HG03039 (cell line): ENCODE measurements at regions not wholly inside any gene's neighbourhood (a gene's known extent, or its start where the extent isn't known, plus 50 kb on each side); places are given as distances from the start of the nearest gene placed in this dataset.
A peak's percentile ranks its signal among the peaks of the same experiment; 100 is the strongest.

Experiments
- ATAC-seq: cut with Tn5 transposase; IDR thresholded peaks from one replicate; pipeline ENCODE4 v1.9.1; 2021; ENCODE audit warnings: mild to moderate bottlenecking, moderate library complexity; ENCODE audit not compliant: unreplicated experiment

GRCh38 chr2:76274160-76274559, 563.4 kb upstream of the GCFC2 start:
- ATAC-seq: no peak

GRCh38 chr2:76270096-76270710, 559.5 kb upstream of the GCFC2 start:
- no peak for ATAC-seq

- no peak for ATAC-seq
Measured at GRCh38 chr2:76268902-76269620, 558.3 kb upstream of the GCFC2 start.

- ATAC-seq: no peak
Measured at GRCh38 chr2:76268484-76268883, 557.8 kb upstream of the GCFC2 start.

GRCh38 chr2:76257802-76258201, 547.1 kb upstream of the GCFC2 start:
- ATAC-seq: no peak

- no peak for ATAC-seq
Measured at GRCh38 chr2:76256458-76257088, 545.9 kb upstream of the GCFC2 start.

- ATAC-seq: no peak
Measured at GRCh38 chr2:76252704-76253103, 542.0 kb upstream of the GCFC2 start.

GRCh38 chr2:76251342-76251741, 540.6 kb upstream of the GCFC2 start:
- ATAC-seq: no peak

GRCh38 chr2:76247006-76247405, 536.3 kb upstream of the GCFC2 start:
- no peak for ATAC-seq

- no peak for ATAC-seq
Measured at GRCh38 chr2:76211991-76212985, 501.6 kb upstream of the GCFC2 start.

- no peak for ATAC-seq
Measured at GRCh38 chr2:76210551-76210950, 499.8 kb upstream of the GCFC2 start.

GRCh38 chr2:76204048-76204447, 493.3 kb upstream of the GCFC2 start:
- ATAC-seq: no peak

- ATAC-seq: no peak
Measured at GRCh38 chr2:76202866-76203265, 492.2 kb upstream of the GCFC2 start.

GRCh38 chr2:76197842-76198448, 487.2 kb upstream of the GCFC2 start:
- ATAC-seq: peak; percentile 46

GRCh38 chr2:76197428-76197827, 486.7 kb upstream of the GCFC2 start:
- ATAC-seq: no peak

- no peak for ATAC-seq
Measured at GRCh38 chr2:76194031-76194775, 483.5 kb upstream of the GCFC2 start.

- no peak for ATAC-seq
Measured at GRCh38 chr2:76193089-76193488, 482.4 kb upstream of the GCFC2 start.

- ATAC-seq: no peak
Measured at GRCh38 chr2:76188334-76189008, 477.8 kb upstream of the GCFC2 start.

- no peak for ATAC-seq
Measured at GRCh38 chr2:76187415-76187814, 476.7 kb upstream of the GCFC2 start.
